H9 (cell line): ENCODE measurements at regions not wholly inside any gene's neighbourhood (a gene's known extent, or its start where the extent isn't known, plus 50 kb on each side); places are given as distances from the start of the nearest gene placed in this dataset.

Experiments used
- DNase-seq: peaks from one replicate; pipeline ENCODE4 v3.0.0-alpha.2; 2017
- H2AFZ ChIP-seq: one replicate; pipeline ENCODE4 v1.6.1; 2013; ENCODE audit warnings: mild to moderate bottlenecking, low read length, control low read depth, moderate library complexity
- H2AK5ac ChIP-seq: 2 replicates; pipeline ENCODE4 v1.6.1; 2013; ENCODE audit warnings: low read length, control low read depth, mixed read lengths; ENCODE audit not compliant: insufficient read length
- H2BK120ac ChIP-seq: one replicate; pipeline ENCODE4 v1.6.1; 2013; ENCODE audit warnings: low read depth, mild to moderate bottlenecking, low read length, control low read depth, inconsistent platforms; ENCODE audit not compliant: poor library complexity, severe bottlenecking
- H2BK12ac ChIP-seq: 2 replicates; pipeline ENCODE4 v1.6.1; 2013; ENCODE audit warnings: low read length, control low read depth, mixed read lengths, low read depth; ENCODE audit not compliant: insufficient read length
- H2BK15ac ChIP-seq: 2 replicates; pipeline ENCODE4 v1.6.1; 2013; ENCODE audit warnings: low read depth, low read length, control low read depth
- H2BK20ac ChIP-seq: one replicate; pipeline ENCODE4 v1.6.1; 2013; ENCODE audit warnings: low read depth, mild to moderate bottlenecking, low read length, control low read depth, inconsistent platforms; ENCODE audit not compliant: poor library complexity, severe bottlenecking
- H2BK5ac ChIP-seq: 2 replicates; pipeline ENCODE4 v1.6.1; 2013; ENCODE audit warnings: low read length, control low read depth, mixed read lengths; ENCODE audit not compliant: insufficient read length
- H3K14ac ChIP-seq: 2 replicates; pipeline ENCODE4 v1.6.1; 2013; ENCODE audit warnings: low read length, control low read depth; ENCODE audit not compliant: insufficient read depth
- H3K18ac ChIP-seq: 2 replicates; pipeline ENCODE4 v1.6.1; 2013; ENCODE audit warnings: low read depth, mild to moderate bottlenecking, mixed read lengths, low read length, control low read depth; ENCODE audit not compliant: insufficient read length
- H3K23ac ChIP-seq: 2 replicates; pipeline ENCODE4 v1.6.1; 2013; ENCODE audit warnings: low read length, control low read depth, mixed read lengths, low read depth; ENCODE audit not compliant: insufficient read length
- H3K23me2 ChIP-seq: 2 replicates; pipeline ENCODE4 v1.6.1; 2013; ENCODE audit warnings: low read depth, mild to moderate bottlenecking, mixed read lengths, low read length, control low read depth; ENCODE audit not compliant: insufficient read length, poor library complexity, severe bottlenecking
- H3K27ac ChIP-seq: 2 replicates; pipeline ENCODE4 v1.5.1; 2013; ENCODE audit warnings: low read length, control low read depth, mixed read lengths, low read depth; ENCODE audit not compliant: insufficient read length
- H3K27me3 ChIP-seq: 2 replicates; pipeline ENCODE4 v1.6.1; 2013; ENCODE audit warnings: low read length, control low read depth, inconsistent platforms; ENCODE audit not compliant: insufficient read depth
- H3K4ac ChIP-seq: 2 replicates; pipeline ENCODE4 v1.6.1; 2013; ENCODE audit warnings: low read depth, mild to moderate bottlenecking, control low read depth, inconsistent platforms, low read length, moderate library complexity
- H3K4me1 ChIP-seq: 2 replicates; pipeline ENCODE4 v1.6.1; 2013; ENCODE audit warnings: low read length, control low read depth, inconsistent platforms; ENCODE audit not compliant: insufficient read depth
- H3K4me2 ChIP-seq: 2 replicates; pipeline ENCODE4 v1.6.1; 2013; ENCODE audit warnings: low read length, control low read depth, mixed read lengths; ENCODE audit not compliant: insufficient read length, insufficient read depth
- H3K56ac ChIP-seq: 2 replicates; pipeline ENCODE4 v1.6.1; 2013; ENCODE audit warnings: low read depth, mild to moderate bottlenecking, mixed read lengths, low read length, control low read depth; ENCODE audit not compliant: insufficient read length
- H3K79me1 ChIP-seq: 2 replicates; pipeline ENCODE4 v1.6.1; 2013; ENCODE audit warnings: low read depth, mild to moderate bottlenecking, moderate library complexity, low read length, control low read depth, inconsistent platforms; ENCODE audit not compliant: insufficient read depth, poor library complexity, severe bottlenecking
- H3K79me2 ChIP-seq: 2 replicates; pipeline ENCODE4 v1.6.1; 2013; ENCODE audit warnings: low read length, control low read depth, inconsistent platforms; ENCODE audit not compliant: insufficient read depth
- H3K9ac ChIP-seq: 2 replicates; pipeline ENCODE4 v1.6.1; 2013; ENCODE audit warnings: low read length, control low read depth, mixed read lengths; ENCODE audit not compliant: insufficient read length; ENCODE audit errors: extremely low read depth
- H3K9me3 ChIP-seq: one replicate; pipeline ENCODE4 v1.6.1; 2013; ENCODE audit warnings: low read depth, low read length, inconsistent platforms; ENCODE audit not compliant: control insufficient read depth
- H3T11ph ChIP-seq: one replicate; pipeline ENCODE4 v1.6.1; 2013; ENCODE audit warnings: mild to moderate bottlenecking, low read length, control low read depth, inconsistent platforms
- H4K20me1 ChIP-seq: one replicate; pipeline ENCODE4 v1.6.1; 2013; ENCODE audit not compliant: control insufficient read depth, insufficient read length, insufficient read depth
- H4K5ac ChIP-seq: 2 replicates; pipeline ENCODE4 v1.6.1; 2013; ENCODE audit warnings: low read depth, mild to moderate bottlenecking, mixed read lengths, low read length, control low read depth; ENCODE audit not compliant: insufficient read length
- H4K8ac ChIP-seq: replicated peaks from 2 replicates; pipeline ENCODE4 v1.6.1; 2013; ENCODE audit warnings: low read length, control low read depth, mixed read lengths, low read depth; ENCODE audit not compliant: insufficient read length
- H4K91ac ChIP-seq: 2 replicates; pipeline ENCODE4 v1.6.1; 2013; ENCODE audit warnings: low read depth, mild to moderate bottlenecking, moderate library complexity, mixed read lengths, low read length, control low read depth; ENCODE audit not compliant: insufficient read length
- H3K27ac Mint-ChIP-seq, 3 experiments: 2 replicates in 2 of 3; 3 replicates in 1 of 3; pipeline ENCODE4 v1.8.0; 2020 to 2021; ENCODE audit warnings: mixed read lengths in 3 of 3, mild to moderate bottlenecking in 1 of 3, moderate library complexity in 1 of 3
- H3K27me3 Mint-ChIP-seq: 2 replicates; pipeline ENCODE4 v1.8.0; 2021; ENCODE audit warnings: low read depth, mild to moderate bottlenecking, moderate library complexity, mixed read lengths
- H3K36me3 Mint-ChIP-seq, 3 experiments: 2 replicates in 2 of 3; 3 replicates in 1 of 3; pipeline ENCODE4 v1.8.0; 2020 to 2021; ENCODE audit warnings: low read depth in 3 of 3, mixed read lengths in 3 of 3; ENCODE audit not compliant: insufficient read depth in 1 of 3
- H3K4me1 Mint-ChIP-seq, 2 experiments: 2 replicates each; pipeline ENCODE4 v1.8.0; 2020; ENCODE audit warnings: mixed read lengths in 2 of 2
- H3K4me3 Mint-ChIP-seq, 2 experiments: 2 replicates in 1 of 2; 3 replicates in 1 of 2; pipeline ENCODE4 v1.8.0; 2020 to 2021; ENCODE audit warnings: mild to moderate bottlenecking in 2 of 2, mixed read lengths in 2 of 2, moderate library complexity in 1 of 2
- H3K9me3 Mint-ChIP-seq, 2 experiments: 2 replicates in 1 of 2; 3 replicates in 1 of 2; pipeline ENCODE4 v1.8.0; 2020; ENCODE audit warnings: mild to moderate bottlenecking in 2 of 2, mixed read lengths in 2 of 2, moderate library complexity in 1 of 2
- CTCF ChIP-seq: fragments of 200-600 bp; sonication (generic); conservative IDR thresholded peaks from 3 replicates; pipeline ENCODE4 v1.8.0; 2021; ENCODE audit warnings: antibody characterized with exemption, mild to moderate bottlenecking
- WGBS: extraction: QIAGEN DNeasy Blood & Tissue Kit; methylation state at CpG from one replicate; pipeline ENCODE4 v1.1.7; 2013; ENCODE audit warnings: missing lambda C conversion rate, low lambda C conversion rate, mixed read lengths; ENCODE audit not compliant: insufficient read length; ENCODE audit errors: extremely low coverage; 5-methylcytosine and 5-hydroxymethylcytosine counted together

- Histone ChIP-seq H4K5ac (no peak overlapping the region), H3K79me2 (no peaks in the 10 kb centered on the region), H3K27ac (no peak overlapping the region), H3K9me3 (no peaks in the 10 kb centered on the region), H3K23me2 (no peaks in the 10 kb centered on the region), H2BK5ac (no peak overlapping the region), H3K79me1 (no peaks in the 10 kb centered on the region), H3K18ac (no peak overlapping the region), H2BK20ac (no peak overlapping the region), H3T11ph (no peak overlapping the region), H2AK5ac (no peak overlapping the region), H3K4me1 (no peaks in the 10 kb centered on the region), H2BK12ac (no peak overlapping the region), H3K27me3 (no peaks in the 10 kb centered on the region), H2BK15ac (no peak overlapping the region), H3K14ac (no peak overlapping the region), H4K20me1 (no peaks in the 10 kb centered on the region), H3K56ac (no peak overlapping the region), H3K9ac (no peak overlapping the region), H2AFZ (no peak overlapping the region), H3K23ac (no peak overlapping the region), H3K4ac (no peak overlapping the region), H4K8ac (no peak overlapping the region), H4K91ac (no peak overlapping the region), H3K4me2 (no peak overlapping the region), H2BK120ac (no peak overlapping the region)
- Mint-ChIP-seq H3K4me3 (no peak overlapping the region), H3K4me1 (peaks cover 0 to 3% of the 10 kb centered on the region in 2 experiments; a peak in 2 of 4 replicates), H3K27me3 (no peaks in the 10 kb centered on the region), H3K27ac (no peak overlapping the region), H3K36me3 (no peaks in the 10 kb centered on the region), H3K9me3 (no peaks in the 10 kb centered on the region)
- TF ChIP-seq CTCF, result no peak
- WGBS, result no CpG with 5 or more reads among the region's 2 CpGs
- DNase-seq, result no peak
Observed at GRCh38 chr13:105262579-105262978, 1272.9 kb downstream of the EFNB2 start.
